ENCODE measurements at regions not wholly inside any gene's neighbourhood (a gene's known extent, or its start where the extent isn't known, plus 50 kb on each side); places are given as distances from the start of the nearest gene placed in this dataset.

DNA sequence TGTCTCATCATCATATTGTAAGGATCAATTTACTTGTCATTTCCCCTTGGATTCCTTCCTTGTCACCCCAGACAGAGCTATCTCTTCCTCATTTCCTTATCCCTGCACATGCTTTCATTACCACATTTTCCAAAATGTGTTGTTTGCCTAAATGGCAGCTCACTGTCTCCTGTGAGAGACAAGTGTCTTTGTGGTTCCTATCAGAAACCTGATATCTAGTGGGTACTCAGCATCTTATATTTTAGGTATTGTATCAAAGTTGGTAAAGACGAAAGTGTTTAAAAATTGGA lies 896.0 kb upstream of the PIK3C3 start:
- H2BK5ac ChIP-seq (ENCODE audit: low read depth, low read length): no peak overlapping the region
- DNase-seq (ENCODE audit: low read depth in 1 of 2, low spot score in 2 of 2) (no peak), FAIRE-seq (no peak)
- H4K5ac ChIP-seq (ENCODE audit: insufficient read length, low read depth, low read length): no peak overlapping the region
- no peaks in the 10 kb centered on the region for H3K79me1 ChIP-seq (ENCODE audit: low read depth, low read length)
- H3K27ac ChIP-seq (ENCODE audit: low read depth, low read length): no peak overlapping the region
- CTCF ChIA-PET (ENCODE audit: partially characterized antibody): interaction anchor here (1.8 kb wide), 1 partner anchor 10 kb away, joined by 5 read pairs; no protein-coding TSS in a partner anchor
- H3K4ac ChIP-seq (replicated peaks; ENCODE audit: insufficient read length, low read depth, low read length): no peak overlapping the region
- H3K27me3 ChIP-seq (replicated peaks in 1 of 4; ENCODE audit: control insufficient read depth in 3 of 4, extremely low read depth in 1 of 4, insufficient read depth in 3 of 4, low read length in 3 of 4): no peaks in the 10 kb centered on the region
- no peaks in the 10 kb centered on the region for H3K79me2 ChIP-seq (ENCODE audit: control insufficient read depth in 1 of 2, insufficient read depth in 2 of 2, low read length in 2 of 2)
- no peak overlapping the region for H3K18ac ChIP-seq (ENCODE audit: extremely low read depth, low read length)
- POLR2A ChIA-PET (ENCODE audit: partially characterized antibody): no interaction called here
- no peak overlapping the region for H3K4me2 ChIP-seq (ENCODE audit: insufficient read depth in 1 of 2, low read depth in 2 of 2, low read length in 2 of 2)
- no peak overlapping the region for H2BK12ac ChIP-seq (ENCODE audit: low read depth, low read length)
- no peak overlapping the region for H4K91ac ChIP-seq (replicated peaks; ENCODE audit: insufficient read length, low read length)
- no peaks in the 10 kb centered on the region for H4K20me1 ChIP-seq (replicated peaks in 1 of 2; ENCODE audit: control insufficient read depth in 1 of 2, insufficient read depth in 2 of 2, low read length in 2 of 2)
- H2BK20ac ChIP-seq (ENCODE audit: low read length): no peak overlapping the region
- H3K23me2 ChIP-seq (ENCODE audit: low read depth, low read length): no peaks in the 10 kb centered on the region
- 83% methylated on average over 1 of the region's 1 CpG; no CpG with 5 or more reads in 1 of the 2 experiments for WGBS, 2 experiments (ENCODE audit: extremely low coverage in 1 of 2, insufficient coverage in 1 of 2, insufficient read length in 1 of 2, insufficient replicate concordance in 2 of 2, low coverage in 1 of 2, low lambda C conversion rate in 2 of 2, missing lambda C conversion rate in 1 of 2)
- H4K8ac ChIP-seq (ENCODE audit: extremely low read depth, insufficient read depth, low read length): no peak overlapping the region
- H2BK120ac ChIP-seq (replicated peaks; ENCODE audit: low read depth, low read length): no peak overlapping the region
- H3K14ac ChIP-seq (ENCODE audit: insufficient read length): no peak overlapping the region
- H2AK5ac ChIP-seq (ENCODE audit: low read depth, low read length): no peak overlapping the region
- no peak overlapping the region for H3K23ac ChIP-seq (ENCODE audit: insufficient read length)
- no peaks in the 10 kb centered on the region for H3K4me1 ChIP-seq (replicated peaks in 1 of 4; ENCODE audit: control insufficient read depth in 3 of 4, insufficient read depth in 4 of 4, low read length in 3 of 4)
- no peaks in the 10 kb centered on the region for H3K9me3 ChIP-seq (ENCODE audit: insufficient read depth in 2 of 2, low read depth in 1 of 2, low read length in 1 of 2)
- H3K36me3 ChIP-seq (ENCODE audit: control insufficient read depth in 2 of 4, insufficient read depth in 4 of 4, low read length in 3 of 4): no peaks in the 10 kb centered on the region
- peak overlapping the region; percentile 33; the same call in 1 of the 2 replicates for H2AFZ ChIP-seq (ENCODE audit: low read length)
- H2BK15ac ChIP-seq (ENCODE audit: low read length): no peak overlapping the region
- no peak overlapping the region for H3K56ac ChIP-seq (replicated peaks; ENCODE audit: insufficient read length, low read depth, low read length)
- no peak overlapping the region for H3K4me3 ChIP-seq (ENCODE audit: extremely low read depth in 1 of 4, insufficient read depth in 2 of 4, low read depth in 3 of 4, low read length in 4 of 4)
- no peak overlapping the region; a peak in 1 of 7 replicates for H3K9ac ChIP-seq (replicated peaks in 1 of 4; ENCODE audit: extremely low read depth in 1 of 4, low read depth in 3 of 4, low read length in 3 of 4)
- TF ChIP-seq RNF2 (IDR thresholded peaks at IDR 0.05; ENCODE audit: borderline replicate concordance, low read depth, low read length, missing control alignments, poor library complexity, severe bottlenecking): no peak
- no peak for TF ChIP-seq PHF8 (conservative IDR thresholded peaks at IDR 0.05; ENCODE audit: low read depth, low read length)
- no peak for TF ChIP-seq FOSL1 (IDR thresholded peaks at IDR 0.05; ENCODE audit: insufficient read depth, low read depth, low read length)
- TF ChIP-seq CBX8 (IDR thresholded peaks at IDR 0.05; ENCODE audit: borderline replicate concordance, low read depth, low read length): no peak
- no peak for TF ChIP-seq TAF1 (IDR thresholded peaks at IDR 0.05; ENCODE audit: low read depth, low read length)
- TF ChIP-seq, protein P1, sequence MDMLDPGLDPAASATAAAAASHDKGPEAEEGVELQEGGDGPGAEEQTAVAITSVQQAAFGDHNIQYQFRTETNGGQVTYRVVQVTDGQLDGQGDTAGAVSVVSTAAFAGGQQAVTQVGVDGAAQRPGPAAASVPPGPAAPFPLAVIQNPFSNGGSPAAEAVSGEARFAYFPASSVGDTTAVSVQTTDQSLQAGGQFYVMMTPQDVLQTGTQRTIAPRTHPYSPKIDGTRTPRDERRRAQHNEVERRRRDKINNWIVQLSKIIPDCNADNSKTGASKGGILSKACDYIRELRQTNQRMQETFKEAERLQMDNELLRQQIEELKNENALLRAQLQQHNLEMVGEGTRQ (IDR thresholded peaks at IDR 0.05; ENCODE audit: low read length): no peak
- TF ChIP-seq HDAC2 (IDR thresholded peaks at IDR 0.05; ENCODE audit: borderline replicate concordance in 1 of 2, low read depth in 2 of 2, low read length in 2 of 2): no peak

All from H1 (cell line).